ENCODE measurements at regions not wholly inside any gene's neighbourhood (a gene's known extent, or its start where the extent isn't known, plus 50 kb on each side); places are given as distances from the start of the nearest gene placed in this dataset.

- peaks cover 25% of the 10 kb centered on the region for H3K4me1 ChIP-seq (ENCODE audit: insufficient read depth, low read length, poor library complexity, severe bottlenecking)
- DNase-seq (ENCODE audit: low spot score), result no peak
- ChIA-PET CTCF (no interaction called here), POLR2A (ENCODE audit: low non-redundant PET) (no interaction called here)
- no peaks in the 10 kb centered on the region for H3K9me3 ChIP-seq (ENCODE audit: low read depth, low read length, poor library complexity, severe bottlenecking)
- no peak for TF ChIP-seq CTCF (conservative IDR thresholded peaks at IDR 0.05; ENCODE audit: low read depth, low read length)
- TF ChIP-seq EZH2 (IDR thresholded peaks at IDR 0.05; ENCODE audit: borderline replicate concordance, low read depth, low read length, poor library complexity, severe bottlenecking), result no peak
- intact Hi-C loops (cut with micrococcal nuclease; ENCODE audit: unreplicated experiment), result no loop called here
- no peaks in the 10 kb centered on the region for H3K27me3 ChIP-seq (replicated peaks; ENCODE audit: insufficient read depth, low read depth, low read length, poor library complexity)
- H3K36me3 ChIP-seq (ENCODE audit: insufficient read depth, low read length, poor library complexity, severe bottlenecking), result no peaks in the 10 kb centered on the region
- BruUV-seq (replicated peaks), result no TSS peak
- no peak overlapping the region for H3K27ac ChIP-seq (ENCODE audit: low read depth, low read length, poor library complexity, severe bottlenecking)
- no peak overlapping the region for H3K4me3 ChIP-seq (ENCODE audit: low read depth, low read length, poor library complexity, severe bottlenecking)
These were observed 71.6 kb downstream of the MCFD2 start for GRCh38 chr2:46844034-46844433.

GRCh38 chr2:46843316-46843715, 72.3 kb downstream of the MCFD2 start:
- Histone ChIP-seq H3K36me3 (ENCODE audit: insufficient read depth, low read length, poor library complexity, severe bottlenecking) (no peaks in the 10 kb centered on the region), H3K9me3 (ENCODE audit: low read depth, low read length, poor library complexity, severe bottlenecking) (no peaks in the 10 kb centered on the region), H3K4me1 (ENCODE audit: insufficient read depth, low read length, poor library complexity, severe bottlenecking) (peaks cover 18% of the 10 kb centered on the region), H3K27ac (ENCODE audit: low read depth, low read length, poor library complexity, severe bottlenecking) (no peak overlapping the region), H3K27me3 (replicated peaks; ENCODE audit: insufficient read depth, low read depth, low read length, poor library complexity) (no peaks in the 10 kb centered on the region), H3K4me3 (ENCODE audit: low read depth, low read length, poor library complexity, severe bottlenecking) (no peak overlapping the region)
- ChIA-PET POLR2A (ENCODE audit: low non-redundant PET) (no interaction called here), CTCF (no interaction called here)
- no TSS peak for BruUV-seq (replicated peaks)
- intact Hi-C loops (cut with micrococcal nuclease; ENCODE audit: unreplicated experiment), result no loop called here
- TF ChIP-seq CTCF (conservative IDR thresholded peaks at IDR 0.05; ENCODE audit: low read depth, low read length), result no peak
- no peak for TF ChIP-seq EZH2 (IDR thresholded peaks at IDR 0.05; ENCODE audit: borderline replicate concordance, low read depth, low read length, poor library complexity, severe bottlenecking)
- DNase-seq (ENCODE audit: low spot score), result no peak

GRCh38 chr2:46842876-46843275, 72.7 kb downstream of the MCFD2 start:
- no peak overlapping the region for H3K4me3 ChIP-seq (ENCODE audit: low read depth, low read length, poor library complexity, severe bottlenecking)
- no peaks in the 10 kb centered on the region for H3K36me3 ChIP-seq (ENCODE audit: insufficient read depth, low read length, poor library complexity, severe bottlenecking)
- ChIA-PET POLR2A (ENCODE audit: low non-redundant PET) (no interaction called here), CTCF (no interaction called here)
- no peaks in the 10 kb centered on the region for H3K27me3 ChIP-seq (replicated peaks; ENCODE audit: insufficient read depth, low read depth, low read length, poor library complexity)
- intact Hi-C loops (cut with micrococcal nuclease; ENCODE audit: unreplicated experiment), result no loop called here
- peaks cover 13% of the 10 kb centered on the region for H3K4me1 ChIP-seq (ENCODE audit: insufficient read depth, low read length, poor library complexity, severe bottlenecking)
- no peak overlapping the region for H3K27ac ChIP-seq (ENCODE audit: low read depth, low read length, poor library complexity, severe bottlenecking)
- no peak for DNase-seq (ENCODE audit: low spot score)
- H3K9me3 ChIP-seq (ENCODE audit: low read depth, low read length, poor library complexity, severe bottlenecking), result no peaks in the 10 kb centered on the region
- no TSS peak for BruUV-seq (replicated peaks)
- no peak for TF ChIP-seq EZH2 (IDR thresholded peaks at IDR 0.05; ENCODE audit: borderline replicate concordance, low read depth, low read length, poor library complexity, severe bottlenecking)
- TF ChIP-seq CTCF (conservative IDR thresholded peaks at IDR 0.05; ENCODE audit: low read depth, low read length), result no peak
